HepG2 (cell line): ENCODE measurements at regions not wholly inside any gene's neighbourhood (a gene's known extent, or its start where the extent isn't known, plus 50 kb on each side); places are given as distances from the start of the nearest gene placed in this dataset.

Source experiments
- CREB1 ChIP-seq, 2 experiments: fragments of 450-650 bp in 1 of 2; IDR thresholded peaks; 2 replicates each; pipeline ENCODE4 v1.6.1; 2016 to 2017; ENCODE audit warnings: control low read depth in 1 of 2, mild to moderate bottlenecking in 1 of 2, missing compliant biosample characterization in 1 of 2, missing genetic modification characterization in 1 of 2
- DR1 ChIP-seq: sonication (generic); formaldehyde crosslinking; IDR thresholded peaks from 2 replicates; pipeline ENCODE4 v1.8.0; 2021; ENCODE audit warnings: mild to moderate bottlenecking, missing genetic modification reagents, inconsistent platforms
- GLMP ChIP-seq: sonication (generic); formaldehyde crosslinking; IDR thresholded peaks from 2 replicates; pipeline ENCODE4 v1.9.0; 2021; ENCODE audit warnings: missing genetic modification reagents, mild to moderate bottlenecking, borderline replicate concordance
- HMGA1 ChIP-seq: sonication (generic); formaldehyde crosslinking; conservative IDR thresholded peaks from 2 replicates; pipeline ENCODE4 v1.4.0; 2020; ENCODE audit warnings: missing genetic modification reagents
- HNRNPUL1 ChIP-seq: fragments of 200-400 bp; formaldehyde crosslinking; IDR thresholded peaks from 2 replicates; pipeline ENCODE4 v1.6.1; 2017; ENCODE audit warnings: low read depth, mild to moderate bottlenecking, low read length, moderate library complexity
- KMT2B ChIP-seq: IDR thresholded peaks from 2 replicates; pipeline ENCODE4 v1.6.1; 2016; ENCODE audit warnings: missing genetic modification reagents, missing compliant biosample characterization
- MED8 ChIP-seq: sonication (generic); formaldehyde crosslinking; IDR thresholded peaks from 2 replicates; pipeline ENCODE4 v1.8.1; 2023; ENCODE audit warnings: mild to moderate bottlenecking, missing genetic modification reagents; ENCODE audit not compliant: insufficient replicate concordance
- NR1H2 ChIP-seq: sonication (generic); formaldehyde crosslinking; IDR thresholded peaks from 2 replicates; pipeline ENCODE4 v1.8.1; 2022; ENCODE audit warnings: low read depth, missing genetic modification reagents, borderline replicate concordance
- SMARCC2 ChIP-seq: fragments of 450-650 bp; IDR thresholded peaks from 2 replicates; pipeline ENCODE4 v1.6.1; 2017; ENCODE audit warnings: antibody characterized with exemption, mild to moderate bottlenecking
- SSRP1 ChIP-seq: IDR thresholded peaks from 2 replicates; pipeline ENCODE4 v1.6.1; 2016; ENCODE audit warnings: control low read depth
- ZFP36 ChIP-seq: fragments of 150-350 bp; IDR thresholded peaks from 2 replicates; pipeline ENCODE4 v1.6.1; 2018; ENCODE audit warnings: borderline replicate concordance, low read length, low read depth; ENCODE audit not compliant: partially characterized antibody
- ZNF337 ChIP-seq: sonication (generic); formaldehyde crosslinking; IDR thresholded peaks from 2 replicates; pipeline ENCODE4 v1.5.1; 2020; ENCODE audit warnings: missing genetic modification reagents, low read depth, mild to moderate bottlenecking, borderline replicate concordance
- ZNF34 ChIP-seq: sonication (generic); formaldehyde crosslinking; IDR thresholded peaks from 2 replicates; pipeline ENCODE4 v1.4.0; 2020; ENCODE audit warnings: mild to moderate bottlenecking, missing genetic modification reagents, borderline replicate concordance
- ZNF749 ChIP-seq: sonication (generic); formaldehyde crosslinking; IDR thresholded peaks from 2 replicates; pipeline ENCODE4 v1.8.0; 2022; ENCODE audit warnings: mild to moderate bottlenecking, missing genetic modification reagents, moderate library complexity, borderline replicate concordance
- ZNF879 ChIP-seq: sonication (generic); formaldehyde crosslinking; IDR thresholded peaks from 2 replicates; pipeline ENCODE4 v1.8.1; 2023; ENCODE audit warnings: missing genetic modification reagents
- ZSCAN31 ChIP-seq: sonication (generic); formaldehyde crosslinking; IDR thresholded peaks from 2 replicates; pipeline ENCODE4 v1.5.0; 2020; ENCODE audit warnings: low read depth, mild to moderate bottlenecking, missing genetic modification reagents
- TF ChIP-seq, protein P1 (sequence below): sonication (generic); formaldehyde crosslinking; IDR thresholded peaks from 2 replicates; pipeline ENCODE4 v1.5.0; 2020; ENCODE audit warnings: mild to moderate bottlenecking, missing genetic modification reagents
- TF ChIP-seq, protein P2 (sequence below): sonication (generic); formaldehyde crosslinking; IDR thresholded peaks from 2 replicates; pipeline ENCODE4 v1.4.0; 2020; ENCODE audit warnings: mild to moderate bottlenecking, missing genetic modification reagents
- TF ChIP-seq, protein P3 (sequence below): sonication (generic); formaldehyde crosslinking; IDR thresholded peaks from 2 replicates; pipeline ENCODE4 v1.5.1; 2020; ENCODE audit warnings: missing genetic modification reagents, mild to moderate bottlenecking, borderline replicate concordance
- TF ChIP-seq, protein P4 (sequence below): sonication (generic); formaldehyde crosslinking; IDR thresholded peaks from 2 replicates; pipeline ENCODE4 v1.5.0; 2020; ENCODE audit warnings: missing genetic modification reagents

DNA sequence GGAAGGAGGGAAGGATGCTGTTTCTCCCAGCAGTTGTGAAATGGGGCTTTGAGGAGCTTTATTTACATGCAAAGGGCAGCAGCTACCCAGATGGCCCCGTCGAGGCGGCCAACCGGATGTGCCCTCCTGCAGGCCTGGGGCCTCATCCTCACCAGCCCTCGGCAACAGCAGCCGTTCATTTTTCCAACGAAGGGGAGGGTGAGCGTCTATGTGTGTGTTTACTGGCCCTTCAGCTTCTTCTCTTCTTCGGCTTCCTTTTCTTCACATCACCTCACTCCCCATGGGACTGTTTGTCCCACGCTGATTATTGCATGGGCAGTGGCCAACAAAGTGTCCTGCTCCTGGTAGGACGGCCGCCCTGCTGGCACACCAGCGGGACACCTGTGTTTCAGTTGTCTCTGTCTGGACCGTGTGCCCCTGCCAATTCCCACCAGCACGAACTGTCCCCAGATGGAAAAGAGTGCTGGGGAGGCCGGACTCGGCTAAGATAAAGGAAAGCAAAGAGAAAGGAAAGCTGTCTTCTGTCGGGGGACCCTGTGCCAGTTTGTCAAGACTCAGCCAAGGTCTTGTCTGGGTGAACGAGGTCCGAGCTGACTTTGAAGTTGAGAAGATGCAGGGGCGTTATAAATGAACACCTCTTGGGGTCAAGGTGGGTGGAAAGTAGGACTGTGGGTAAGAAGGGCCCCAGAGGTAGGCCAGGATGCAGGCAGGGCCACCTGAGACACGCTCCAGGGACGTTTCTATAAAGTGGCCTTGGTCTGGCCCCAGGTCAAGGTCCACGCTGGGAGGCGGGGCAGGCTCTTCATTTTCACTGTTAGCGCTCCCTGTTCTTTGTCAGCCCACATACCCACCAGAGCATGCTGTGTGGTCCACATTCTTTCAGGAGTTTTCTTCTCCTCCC lies 57.0 kb downstream of the FAM50B start (continued):
- TF ChIP-seq GLMP (no peak), SMARCC2 (no peak), ZNF749 (CRISPR knock-in tag) (no peak), ZFP36 (no peak), CREB1 (IDR thresholded peaks at IDR 0.05) (no peak), CREB1 (CRISPR knock-in tag; IDR thresholded peaks at IDR 0.05) (peak; percentile 50; the same call in 1 of the 2 replicates), HMGA1 (no peak), ZNF337 (CRISPR knock-in tag) (peak; percentile 71; the same call in 1 of the 2 replicates), SSRP1 (CRISPR knock-in tag) (no peak), KMT2B (CRISPR knock-in tag) (peak; percentile 78), ZNF34 (CRISPR knock-in tag) (peak; percentile 82; the same call in 1 of the 2 replicates), HNRNPUL1 (no peak), MED8 (CRISPR knock-in tag) (no peak), NR1H2 (CRISPR knock-in tag) (no peak), DR1 (CRISPR knock-in tag) (peak; percentile 45; the same call in 1 of the 2 replicates), ZNF879 (CRISPR knock-in tag) (no peak; the same call in 1 of the 2 replicates), ZSCAN31 (CRISPR knock-in tag) (peak; percentile 88)
- TF ChIP-seq, protein P1, sequence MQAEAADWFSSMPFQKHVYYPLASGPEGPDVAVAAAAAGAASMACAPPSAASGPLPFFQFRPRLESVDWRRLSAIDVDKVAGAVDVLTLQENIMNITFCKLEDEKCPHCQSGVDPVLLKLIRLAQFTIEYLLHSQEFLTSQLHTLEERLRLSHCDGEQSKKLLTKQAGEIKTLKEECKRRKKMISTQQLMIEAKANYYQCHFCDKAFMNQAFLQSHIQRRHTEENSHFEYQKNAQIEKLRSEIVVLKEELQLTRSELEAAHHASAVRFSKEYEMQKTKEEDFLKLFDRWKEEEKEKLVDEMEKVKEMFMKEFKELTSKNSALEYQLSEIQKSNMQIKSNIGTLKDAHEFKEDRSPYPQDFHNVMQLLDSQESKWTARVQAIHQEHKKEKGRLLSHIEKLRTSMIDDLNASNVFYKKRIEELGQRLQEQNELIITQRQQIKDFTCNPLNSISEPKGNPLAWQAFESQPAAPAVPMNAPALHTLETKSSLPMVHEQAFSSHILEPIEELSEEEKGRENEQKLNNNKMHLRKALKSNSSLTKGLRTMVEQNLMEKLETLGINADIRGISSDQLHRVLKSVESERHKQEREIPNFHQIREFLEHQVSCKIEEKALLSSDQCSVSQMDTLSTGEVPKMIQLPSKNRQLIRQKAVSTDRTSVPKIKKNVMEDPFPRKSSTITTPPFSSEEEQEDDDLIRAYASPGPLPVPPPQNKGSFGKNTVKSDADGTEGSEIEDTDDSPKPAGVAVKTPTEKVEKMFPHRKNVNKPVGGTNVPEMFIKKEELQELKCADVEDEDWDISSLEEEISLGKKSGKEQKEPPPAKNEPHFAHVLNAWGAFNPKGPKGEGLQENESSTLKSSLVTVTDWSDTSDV (CRISPR knock-in tag), result no peak; the same call in 1 of the 2 replicates
- TF ChIP-seq, protein P2, sequence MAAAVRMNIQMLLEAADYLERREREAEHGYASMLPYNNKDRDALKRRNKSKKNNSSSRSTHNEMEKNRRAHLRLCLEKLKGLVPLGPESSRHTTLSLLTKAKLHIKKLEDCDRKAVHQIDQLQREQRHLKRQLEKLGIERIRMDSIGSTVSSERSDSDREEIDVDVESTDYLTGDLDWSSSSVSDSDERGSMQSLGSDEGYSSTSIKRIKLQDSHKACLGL (CRISPR knock-in tag), result peak; percentile 56
- TF ChIP-seq, protein P3, sequence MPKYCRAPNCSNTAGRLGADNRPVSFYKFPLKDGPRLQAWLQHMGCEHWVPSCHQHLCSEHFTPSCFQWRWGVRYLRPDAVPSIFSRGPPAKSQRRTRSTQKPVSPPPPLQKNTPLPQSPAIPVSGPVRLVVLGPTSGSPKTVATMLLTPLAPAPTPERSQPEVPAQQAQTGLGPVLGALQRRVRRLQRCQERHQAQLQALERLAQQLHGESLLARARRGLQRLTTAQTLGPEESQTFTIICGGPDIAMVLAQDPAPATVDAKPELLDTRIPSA (CRISPR knock-in tag), result no peak
- TF ChIP-seq, protein P4, sequence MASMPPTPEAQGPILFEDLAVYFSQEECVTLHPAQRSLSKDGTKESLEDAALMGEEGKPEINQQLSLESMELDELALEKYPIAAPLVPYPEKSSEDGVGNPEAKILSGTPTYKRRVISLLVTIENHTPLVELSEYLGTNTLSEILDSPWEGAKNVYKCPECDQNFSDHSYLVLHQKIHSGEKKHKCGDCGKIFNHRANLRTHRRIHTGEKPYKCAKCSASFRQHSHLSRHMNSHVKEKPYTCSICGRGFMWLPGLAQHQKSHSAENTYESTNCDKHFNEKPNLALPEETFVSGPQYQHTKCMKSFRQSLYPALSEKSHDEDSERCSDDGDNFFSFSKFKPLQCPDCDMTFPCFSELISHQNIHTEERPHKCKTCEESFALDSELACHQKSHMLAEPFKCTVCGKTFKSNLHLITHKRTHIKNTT (CRISPR knock-in tag), result no peak
